Keratinocyte (primary cell): ENCODE measurements at regions not wholly inside any gene's neighbourhood (a gene's known extent, or its start where the extent isn't known, plus 50 kb on each side); places are given as distances from the start of the nearest gene placed in this dataset.
"Not testable (repeated sequence)": the region's sequence is repeated elsewhere in the genome, so short reads cannot be mapped to it uniquely, and the experiment has no call there.

ENCODE experiments used
- DNase-seq: peaks from one replicate; pipeline ENCODE4 v3.0.0-alpha.2; 2011; ENCODE audit warnings: low read depth, missing footprints, low spot score
- FAIRE-seq: peaks from 2 replicates; lab custom pipeline; 2011; peaks lifted over from hg19 to GRCh38; lab: Jason Lieb, UNC
- H2AFZ ChIP-seq: 2 replicates; pipeline ENCODE4 v1.6.0; 2012; ENCODE audit warnings: low read length, control low read depth, inconsistent platforms; ENCODE audit not compliant: control insufficient read depth
- H3K27ac ChIP-seq: 2 replicates; pipeline ENCODE4 v1.5.1; 2011; ENCODE audit warnings: low read length; ENCODE audit not compliant: control insufficient read depth, insufficient read depth
- H3K27me3 ChIP-seq: 3 replicates; pipeline ENCODE4 v1.6.0; 2011; ENCODE audit warnings: low read length; ENCODE audit not compliant: control insufficient read depth, insufficient read depth; ENCODE audit errors: extremely low read depth
- H3K36me3 ChIP-seq, 2 experiments: 2 replicates in 1 of 2; 3 replicates in 1 of 2; pipeline ENCODE4 v1.5.1; 2011; ENCODE audit warnings: low read length in 2 of 2, mild to moderate bottlenecking in 1 of 2; ENCODE audit not compliant: control insufficient read depth in 2 of 2, insufficient read depth in 2 of 2; ENCODE audit errors: extremely low read depth in 1 of 2
- H3K4me1 ChIP-seq: 3 replicates; pipeline ENCODE4 v1.5.1; 2011; ENCODE audit warnings: low read length; ENCODE audit not compliant: control insufficient read depth, insufficient read depth; ENCODE audit errors: extremely low read depth
- H3K4me2 ChIP-seq: 3 replicates; pipeline ENCODE4 v1.6.0; 2011; ENCODE audit warnings: low read depth, low read length; ENCODE audit not compliant: control insufficient read depth, insufficient read depth; ENCODE audit errors: extremely low read depth
- H3K4me3 ChIP-seq, 3 experiments: fragments of 200-600 bp in 1 of 3; sonication (generic) in 1 of 3; 2 replicates in 2 of 3; 3 replicates in 1 of 3; pipeline ENCODE4 v1.5.1; 2011 to 2016; ENCODE audit warnings: low read length in 3 of 3, mild to moderate bottlenecking in 3 of 3, control low read depth in 2 of 3, inconsistent platforms in 1 of 3, low read depth in 1 of 3, mixed read lengths in 1 of 3, mixed run types in 1 of 3, moderate library complexity in 1 of 3; ENCODE audit not compliant: control insufficient read depth in 2 of 3, insufficient read depth in 2 of 3; ENCODE audit errors: extremely low read depth in 1 of 3
- H3K79me2 ChIP-seq: 2 replicates; pipeline ENCODE4 v1.6.0; 2012; ENCODE audit warnings: low read length; ENCODE audit not compliant: control insufficient read depth, insufficient read depth
- H3K9ac ChIP-seq: 3 replicates; pipeline ENCODE4 v1.6.0; 2011; ENCODE audit warnings: low read length; ENCODE audit not compliant: control insufficient read depth, insufficient read depth; ENCODE audit errors: extremely low read depth
- H3K9me1 ChIP-seq: 3 replicates; pipeline ENCODE4 v1.6.0; 2011; ENCODE audit warnings: low read length; ENCODE audit not compliant: control insufficient read depth, insufficient read depth; ENCODE audit errors: extremely low read depth
- H3K9me3 ChIP-seq: 2 replicates; pipeline ENCODE4 v1.5.1; 2012; ENCODE audit warnings: low read depth, low read length; ENCODE audit not compliant: control insufficient read depth
- H4K20me1 ChIP-seq: 3 replicates; pipeline ENCODE4 v1.6.0; 2011; ENCODE audit warnings: low read length; ENCODE audit not compliant: control insufficient read depth, insufficient read depth; ENCODE audit errors: extremely low read depth
- EZH2 ChIP-seq: IDR thresholded peaks from one replicate; pipeline ENCODE4 v1.6.1; 2012; ENCODE audit warnings: inconsistent platforms, mild to moderate bottlenecking, low read length, moderate library complexity
- dilution Hi-C: fragments of 300-500 bp; cut with MboI; formaldehyde crosslinking; loops from one replicate; pipeline ENCODE4 v1.7.0; 2020; ENCODE audit warnings: low sequenced_read_pairs; ENCODE audit not compliant: extremely low pct_ligation_motif_present
- TF ChIP-seq, protein P1 (sequence below), 3 experiments: IDR thresholded peaks in 1 of 3; conservative IDR thresholded peaks in 1 of 3; optimal IDR thresholded peaks in 1 of 3; 2 replicates in 2 of 3; 3 replicates in 1 of 3; pipeline versions ENCODE3 to v1.5.1; 2011; ENCODE audit warnings: low read length in 3 of 3, mild to moderate bottlenecking in 3 of 3, moderate library complexity in 2 of 3, control low read depth in 1 of 3, inconsistent platforms in 1 of 3; ENCODE audit not compliant: insufficient read depth in 2 of 3; ENCODE audit errors: extremely low read depth in 1 of 3

DNA sequence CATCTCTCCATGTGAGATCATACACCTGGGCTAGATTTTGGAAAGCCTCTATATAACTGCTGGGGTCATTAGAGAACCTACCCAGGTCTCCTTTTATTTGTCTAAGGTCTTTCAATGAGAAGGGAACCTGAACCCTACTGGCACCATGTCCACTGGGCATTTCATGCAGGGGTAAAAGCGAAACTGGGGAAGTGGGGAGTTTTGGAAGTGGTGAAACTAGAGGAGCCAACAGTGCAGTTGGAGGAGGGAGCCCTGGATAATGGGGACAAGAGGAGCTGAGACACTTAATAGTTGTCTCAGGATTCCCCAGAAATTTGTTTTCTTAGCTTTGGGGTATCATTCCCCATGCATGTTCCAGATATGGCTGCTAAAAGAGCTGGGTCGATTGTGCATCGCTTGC is 169.0 kb upstream of the NREP start:
- peaks cover 29% of the 10 kb centered on the region for H3K4me1 ChIP-seq
- H3K36me3 ChIP-seq = no peaks in the 10 kb centered on the region
- no peak overlapping the region for H2AFZ ChIP-seq
- no peaks in the 10 kb centered on the region for H3K9me3 ChIP-seq
- TF ChIP-seq EZH2 = no peak
- TF ChIP-seq, protein P1, sequence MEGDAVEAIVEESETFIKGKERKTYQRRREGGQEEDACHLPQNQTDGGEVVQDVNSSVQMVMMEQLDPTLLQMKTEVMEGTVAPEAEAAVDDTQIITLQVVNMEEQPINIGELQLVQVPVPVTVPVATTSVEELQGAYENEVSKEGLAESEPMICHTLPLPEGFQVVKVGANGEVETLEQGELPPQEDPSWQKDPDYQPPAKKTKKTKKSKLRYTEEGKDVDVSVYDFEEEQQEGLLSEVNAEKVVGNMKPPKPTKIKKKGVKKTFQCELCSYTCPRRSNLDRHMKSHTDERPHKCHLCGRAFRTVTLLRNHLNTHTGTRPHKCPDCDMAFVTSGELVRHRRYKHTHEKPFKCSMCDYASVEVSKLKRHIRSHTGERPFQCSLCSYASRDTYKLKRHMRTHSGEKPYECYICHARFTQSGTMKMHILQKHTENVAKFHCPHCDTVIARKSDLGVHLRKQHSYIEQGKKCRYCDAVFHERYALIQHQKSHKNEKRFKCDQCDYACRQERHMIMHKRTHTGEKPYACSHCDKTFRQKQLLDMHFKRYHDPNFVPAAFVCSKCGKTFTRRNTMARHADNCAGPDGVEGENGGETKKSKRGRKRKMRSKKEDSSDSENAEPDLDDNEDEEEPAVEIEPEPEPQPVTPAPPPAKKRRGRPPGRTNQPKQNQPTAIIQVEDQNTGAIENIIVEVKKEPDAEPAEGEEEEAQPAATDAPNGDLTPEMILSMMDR (optimal IDR thresholded peaks at IDR 0.05 in 1 of 3, IDR thresholded peaks at IDR 0.05 in 1 of 3, conservative IDR thresholded peaks at IDR 0.05 in 1 of 3; ENCODE audit: extremely low read depth in 1 of 3, insufficient read depth in 2 of 3, low read length in 3 of 3) = no peak
- no peak overlapping the region for H3K4me3 ChIP-seq
- no peaks in the 10 kb centered on the region for H3K27me3 ChIP-seq
- DNase-seq (no peak), FAIRE-seq (no peak)
- no peaks in the 10 kb centered on the region for H3K9me1 ChIP-seq
- dilution Hi-C loops = no loop called here
- no peaks in the 10 kb centered on the region for H4K20me1 ChIP-seq
- H3K27ac ChIP-seq = no peak overlapping the region
- H3K9ac ChIP-seq = no peak overlapping the region
- H3K4me2 ChIP-seq = no peak overlapping the region
- no peaks in the 10 kb centered on the region for H3K79me2 ChIP-seq

DNA sequence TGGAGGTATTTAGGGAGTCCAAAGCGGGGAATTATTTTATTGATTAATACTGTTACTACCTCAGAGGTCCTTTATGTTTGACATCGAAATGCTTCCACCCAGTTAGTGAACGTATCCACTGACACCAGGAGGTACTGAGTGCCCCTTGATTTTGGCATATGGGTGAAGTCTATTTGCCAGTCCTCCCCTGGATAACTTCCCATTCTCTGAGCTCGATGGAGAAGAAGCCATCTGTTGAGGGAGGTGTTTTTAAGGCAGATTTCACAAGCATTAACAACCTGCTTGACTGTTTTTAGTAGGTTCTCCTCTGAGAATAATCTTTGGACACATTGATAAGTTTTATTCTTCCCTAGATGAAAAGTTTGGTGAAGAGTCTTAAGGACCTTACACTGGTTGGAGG is 165.3 kb upstream of the NREP start:
- Histone ChIP-seq H3K4me3 (no peak overlapping the region), H3K27ac (no peak overlapping the region), H2AFZ (no peak overlapping the region), H3K9me3 (no peaks in the 10 kb centered on the region), H3K4me1 (no peaks in the 10 kb centered on the region), H4K20me1 (no peaks in the 10 kb centered on the region), H3K9me1 (no peaks in the 10 kb centered on the region), H3K79me2 (no peaks in the 10 kb centered on the region), H3K4me2 (no peak overlapping the region), H3K36me3 (no peaks in the 10 kb centered on the region), H3K27me3 (no peaks in the 10 kb centered on the region), H3K9ac (no peak overlapping the region)
- DNase-seq = no peak
- dilution Hi-C loops = no loop called here
- TF ChIP-seq, protein P1 (optimal IDR thresholded peaks at IDR 0.05 in 1 of 3, IDR thresholded peaks at IDR 0.05 in 1 of 3, conservative IDR thresholded peaks at IDR 0.05 in 1 of 3; ENCODE audit: extremely low read depth in 1 of 3, insufficient read depth in 2 of 3, low read length in 3 of 3) = no peak
- TF ChIP-seq EZH2 = no peak
- FAIRE-seq = no peak

DNA sequence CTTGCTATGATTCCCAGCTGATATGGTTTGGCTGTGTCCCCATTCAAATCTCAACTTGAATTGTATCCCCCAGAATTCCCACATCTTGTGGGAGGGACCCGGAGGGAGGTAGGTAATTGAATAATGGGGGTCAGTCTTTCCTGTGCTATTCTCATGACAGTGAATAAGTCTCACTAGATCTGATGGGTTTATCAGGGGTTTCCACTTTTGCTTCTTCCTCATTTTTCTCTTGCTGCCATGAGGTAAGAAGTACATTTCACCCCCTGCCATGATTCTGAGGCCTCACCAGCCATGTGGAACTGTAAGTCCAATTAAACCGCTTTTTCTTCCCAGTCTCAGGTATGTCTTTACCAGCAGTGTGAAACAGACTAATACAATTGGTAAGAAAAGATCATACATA is 164.7 kb upstream of the NREP start:
- H3K27me3 ChIP-seq, H3K4me1 ChIP-seq, H3K79me2 ChIP-seq, H2AFZ ChIP-seq, FAIRE-seq, H3K9ac ChIP-seq, H3K36me3 ChIP-seq, DNase-seq, dilution Hi-C loops, H4K20me1 ChIP-seq, H3K4me2 ChIP-seq, H3K9me3 ChIP-seq, H3K9me1 ChIP-seq, H3K4me3 ChIP-seq, H3K27ac ChIP-seq: not testable (repeated sequence)
